H9 (cell line): ENCODE measurements at regions not wholly inside any gene's neighbourhood (a gene's known extent, or its start where the extent isn't known, plus 50 kb on each side); places are given as distances from the start of the nearest gene placed in this dataset.

Experiments
- DNase-seq: peaks from one replicate; pipeline ENCODE4 v3.0.0-alpha.2; 2017
- H2AFZ ChIP-seq: one replicate; pipeline ENCODE4 v1.6.1; 2013; ENCODE audit warnings: mild to moderate bottlenecking, low read length, control low read depth, moderate library complexity
- H2AK5ac ChIP-seq: 2 replicates; pipeline ENCODE4 v1.6.1; 2013; ENCODE audit warnings: low read length, control low read depth, mixed read lengths; ENCODE audit not compliant: insufficient read length
- H2BK120ac ChIP-seq: one replicate; pipeline ENCODE4 v1.6.1; 2013; ENCODE audit warnings: low read depth, mild to moderate bottlenecking, low read length, control low read depth, inconsistent platforms; ENCODE audit not compliant: poor library complexity, severe bottlenecking
- H2BK12ac ChIP-seq: 2 replicates; pipeline ENCODE4 v1.6.1; 2013; ENCODE audit warnings: low read length, control low read depth, mixed read lengths, low read depth; ENCODE audit not compliant: insufficient read length
- H2BK15ac ChIP-seq: 2 replicates; pipeline ENCODE4 v1.6.1; 2013; ENCODE audit warnings: low read depth, low read length, control low read depth
- H2BK20ac ChIP-seq: one replicate; pipeline ENCODE4 v1.6.1; 2013; ENCODE audit warnings: low read depth, mild to moderate bottlenecking, low read length, control low read depth, inconsistent platforms; ENCODE audit not compliant: poor library complexity, severe bottlenecking
- H2BK5ac ChIP-seq: 2 replicates; pipeline ENCODE4 v1.6.1; 2013; ENCODE audit warnings: low read length, control low read depth, mixed read lengths; ENCODE audit not compliant: insufficient read length
- H3K14ac ChIP-seq: 2 replicates; pipeline ENCODE4 v1.6.1; 2013; ENCODE audit warnings: low read length, control low read depth; ENCODE audit not compliant: insufficient read depth
- H3K18ac ChIP-seq: 2 replicates; pipeline ENCODE4 v1.6.1; 2013; ENCODE audit warnings: low read depth, mild to moderate bottlenecking, mixed read lengths, low read length, control low read depth; ENCODE audit not compliant: insufficient read length
- H3K23ac ChIP-seq: 2 replicates; pipeline ENCODE4 v1.6.1; 2013; ENCODE audit warnings: low read length, control low read depth, mixed read lengths, low read depth; ENCODE audit not compliant: insufficient read length
- H3K23me2 ChIP-seq: 2 replicates; pipeline ENCODE4 v1.6.1; 2013; ENCODE audit warnings: low read depth, mild to moderate bottlenecking, mixed read lengths, low read length, control low read depth; ENCODE audit not compliant: insufficient read length, poor library complexity, severe bottlenecking
- H3K27ac ChIP-seq: 2 replicates; pipeline ENCODE4 v1.5.1; 2013; ENCODE audit warnings: low read length, control low read depth, mixed read lengths, low read depth; ENCODE audit not compliant: insufficient read length
- H3K27me3 ChIP-seq: 2 replicates; pipeline ENCODE4 v1.6.1; 2013; ENCODE audit warnings: low read length, control low read depth, inconsistent platforms; ENCODE audit not compliant: insufficient read depth
- H3K4ac ChIP-seq: 2 replicates; pipeline ENCODE4 v1.6.1; 2013; ENCODE audit warnings: low read depth, mild to moderate bottlenecking, control low read depth, inconsistent platforms, low read length, moderate library complexity
- H3K4me1 ChIP-seq: 2 replicates; pipeline ENCODE4 v1.6.1; 2013; ENCODE audit warnings: low read length, control low read depth, inconsistent platforms; ENCODE audit not compliant: insufficient read depth
- H3K4me2 ChIP-seq: 2 replicates; pipeline ENCODE4 v1.6.1; 2013; ENCODE audit warnings: low read length, control low read depth, mixed read lengths; ENCODE audit not compliant: insufficient read length, insufficient read depth
- H3K56ac ChIP-seq: 2 replicates; pipeline ENCODE4 v1.6.1; 2013; ENCODE audit warnings: low read depth, mild to moderate bottlenecking, mixed read lengths, low read length, control low read depth; ENCODE audit not compliant: insufficient read length
- H3K79me1 ChIP-seq: 2 replicates; pipeline ENCODE4 v1.6.1; 2013; ENCODE audit warnings: low read depth, mild to moderate bottlenecking, moderate library complexity, low read length, control low read depth, inconsistent platforms; ENCODE audit not compliant: insufficient read depth, poor library complexity, severe bottlenecking
- H3K79me2 ChIP-seq: 2 replicates; pipeline ENCODE4 v1.6.1; 2013; ENCODE audit warnings: low read length, control low read depth, inconsistent platforms; ENCODE audit not compliant: insufficient read depth
- H3K9ac ChIP-seq: 2 replicates; pipeline ENCODE4 v1.6.1; 2013; ENCODE audit warnings: low read length, control low read depth, mixed read lengths; ENCODE audit not compliant: insufficient read length; ENCODE audit errors: extremely low read depth
- H3K9me3 ChIP-seq: one replicate; pipeline ENCODE4 v1.6.1; 2013; ENCODE audit warnings: low read depth, low read length, inconsistent platforms; ENCODE audit not compliant: control insufficient read depth
- H3T11ph ChIP-seq: one replicate; pipeline ENCODE4 v1.6.1; 2013; ENCODE audit warnings: mild to moderate bottlenecking, low read length, control low read depth, inconsistent platforms
- H4K20me1 ChIP-seq: one replicate; pipeline ENCODE4 v1.6.1; 2013; ENCODE audit not compliant: control insufficient read depth, insufficient read length, insufficient read depth
- H4K5ac ChIP-seq: 2 replicates; pipeline ENCODE4 v1.6.1; 2013; ENCODE audit warnings: low read depth, mild to moderate bottlenecking, mixed read lengths, low read length, control low read depth; ENCODE audit not compliant: insufficient read length
- H4K8ac ChIP-seq: replicated peaks from 2 replicates; pipeline ENCODE4 v1.6.1; 2013; ENCODE audit warnings: low read length, control low read depth, mixed read lengths, low read depth; ENCODE audit not compliant: insufficient read length
- H4K91ac ChIP-seq: 2 replicates; pipeline ENCODE4 v1.6.1; 2013; ENCODE audit warnings: low read depth, mild to moderate bottlenecking, moderate library complexity, mixed read lengths, low read length, control low read depth; ENCODE audit not compliant: insufficient read length
- H3K27ac Mint-ChIP-seq, 3 experiments: 2 replicates in 2 of 3; 3 replicates in 1 of 3; pipeline ENCODE4 v1.8.0; 2020 to 2021; ENCODE audit warnings: mixed read lengths in 3 of 3, mild to moderate bottlenecking in 1 of 3, moderate library complexity in 1 of 3
- H3K27me3 Mint-ChIP-seq: 2 replicates; pipeline ENCODE4 v1.8.0; 2021; ENCODE audit warnings: low read depth, mild to moderate bottlenecking, moderate library complexity, mixed read lengths
- H3K36me3 Mint-ChIP-seq, 3 experiments: 2 replicates in 2 of 3; 3 replicates in 1 of 3; pipeline ENCODE4 v1.8.0; 2020 to 2021; ENCODE audit warnings: low read depth in 3 of 3, mixed read lengths in 3 of 3; ENCODE audit not compliant: insufficient read depth in 1 of 3
- H3K4me1 Mint-ChIP-seq, 2 experiments: 2 replicates each; pipeline ENCODE4 v1.8.0; 2020; ENCODE audit warnings: mixed read lengths in 2 of 2
- H3K4me3 Mint-ChIP-seq, 2 experiments: 2 replicates in 1 of 2; 3 replicates in 1 of 2; pipeline ENCODE4 v1.8.0; 2020 to 2021; ENCODE audit warnings: mild to moderate bottlenecking in 2 of 2, mixed read lengths in 2 of 2, moderate library complexity in 1 of 2
- H3K9me3 Mint-ChIP-seq, 2 experiments: 2 replicates in 1 of 2; 3 replicates in 1 of 2; pipeline ENCODE4 v1.8.0; 2020; ENCODE audit warnings: mild to moderate bottlenecking in 2 of 2, mixed read lengths in 2 of 2, moderate library complexity in 1 of 2
- WGBS: extraction: QIAGEN DNeasy Blood & Tissue Kit; methylation state at CpG from one replicate; pipeline ENCODE4 v1.1.7; 2013; ENCODE audit warnings: missing lambda C conversion rate, low lambda C conversion rate, mixed read lengths; ENCODE audit not compliant: insufficient read length; ENCODE audit errors: extremely low coverage; 5-methylcytosine and 5-hydroxymethylcytosine counted together
- TF ChIP-seq, protein P1 (sequence below): fragments of 200-600 bp; sonication (generic); conservative IDR thresholded peaks from 3 replicates; pipeline ENCODE4 v1.8.0; 2021; ENCODE audit warnings: antibody characterized with exemption, mild to moderate bottlenecking

DNA sequence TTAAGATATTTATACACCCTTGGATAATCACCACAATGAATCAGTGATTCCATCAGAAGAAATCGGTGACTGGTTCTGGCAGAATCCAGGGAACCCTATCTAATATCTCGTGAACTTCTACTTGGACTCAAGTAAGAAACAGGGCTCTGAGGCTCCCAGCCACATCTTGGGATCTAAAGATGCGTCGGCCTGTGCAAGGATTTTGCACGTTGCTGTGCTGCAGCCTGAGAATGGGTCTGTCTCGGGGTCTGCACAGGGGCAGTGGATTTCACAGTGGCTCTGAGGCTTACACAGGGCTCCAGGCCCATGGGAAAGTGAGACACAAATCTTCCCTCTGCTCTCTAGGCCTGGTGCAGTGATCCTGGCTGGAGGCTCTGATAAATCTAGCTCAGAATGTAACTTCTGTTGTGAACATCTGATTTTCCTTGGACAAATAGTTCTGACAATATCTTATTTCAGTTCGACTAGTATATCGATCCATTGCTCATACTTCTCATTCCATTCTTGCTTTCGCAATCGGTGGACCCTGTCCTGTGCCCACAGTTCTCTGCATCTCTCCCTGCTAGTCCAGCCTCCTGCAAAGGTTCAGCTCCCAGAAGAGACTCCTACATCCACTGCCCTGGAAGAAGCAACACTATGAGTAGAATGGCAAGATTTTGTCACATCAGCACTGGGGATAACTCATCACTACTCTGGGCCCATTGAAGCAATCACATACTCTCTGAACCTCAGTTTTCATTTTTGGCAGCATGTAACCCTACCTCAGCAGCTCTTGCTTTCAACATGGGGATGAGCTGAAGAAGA is 105.5 kb upstream of the TOP3B start:
- H3T11ph ChIP-seq, result no peak overlapping the region
- H3K4me1 Mint-ChIP-seq, result no peaks in the 10 kb centered on the region

More for the DNA sequence above, 105.5 kb upstream of the TOP3B start:
- peaks cover 100% of the 10 kb centered on the region for H3K27me3 Mint-ChIP-seq
- Histone ChIP-seq H3K9me3 (no peaks in the 10 kb centered on the region), H3K9ac (no peak overlapping the region), H3K4me2 (no peak overlapping the region), H3K56ac (no peak overlapping the region), H4K5ac (no peak overlapping the region), H2BK5ac (no peak overlapping the region), H4K8ac (no peak overlapping the region), H3K23me2 (no peaks in the 10 kb centered on the region), H2AFZ (no peak overlapping the region), H2BK120ac (no peak overlapping the region), H3K23ac (no peak overlapping the region), H4K20me1 (no peaks in the 10 kb centered on the region), H3K18ac (no peak overlapping the region), H2BK20ac (no peak overlapping the region), H3K4me1 (no peaks in the 10 kb centered on the region), H2AK5ac (no peak overlapping the region), H3K14ac (no peak overlapping the region), H3K27me3 (peaks cover 78% of the 10 kb centered on the region), H3K27ac (no peak overlapping the region), H3K79me2 (no peaks in the 10 kb centered on the region), H4K91ac (no peak overlapping the region), H3K79me1 (no peaks in the 10 kb centered on the region), H2BK12ac (no peak overlapping the region), H2BK15ac (no peak overlapping the region), H3K4ac (no peak overlapping the region)
- H3K27ac Mint-ChIP-seq, result no peak overlapping the region
- TF ChIP-seq, protein P1, sequence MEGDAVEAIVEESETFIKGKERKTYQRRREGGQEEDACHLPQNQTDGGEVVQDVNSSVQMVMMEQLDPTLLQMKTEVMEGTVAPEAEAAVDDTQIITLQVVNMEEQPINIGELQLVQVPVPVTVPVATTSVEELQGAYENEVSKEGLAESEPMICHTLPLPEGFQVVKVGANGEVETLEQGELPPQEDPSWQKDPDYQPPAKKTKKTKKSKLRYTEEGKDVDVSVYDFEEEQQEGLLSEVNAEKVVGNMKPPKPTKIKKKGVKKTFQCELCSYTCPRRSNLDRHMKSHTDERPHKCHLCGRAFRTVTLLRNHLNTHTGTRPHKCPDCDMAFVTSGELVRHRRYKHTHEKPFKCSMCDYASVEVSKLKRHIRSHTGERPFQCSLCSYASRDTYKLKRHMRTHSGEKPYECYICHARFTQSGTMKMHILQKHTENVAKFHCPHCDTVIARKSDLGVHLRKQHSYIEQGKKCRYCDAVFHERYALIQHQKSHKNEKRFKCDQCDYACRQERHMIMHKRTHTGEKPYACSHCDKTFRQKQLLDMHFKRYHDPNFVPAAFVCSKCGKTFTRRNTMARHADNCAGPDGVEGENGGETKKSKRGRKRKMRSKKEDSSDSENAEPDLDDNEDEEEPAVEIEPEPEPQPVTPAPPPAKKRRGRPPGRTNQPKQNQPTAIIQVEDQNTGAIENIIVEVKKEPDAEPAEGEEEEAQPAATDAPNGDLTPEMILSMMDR, result no peak
- WGBS, result no CpG with 5 or more reads among the region's 10 CpGs
- no peaks in the 10 kb centered on the region for H3K36me3 Mint-ChIP-seq
- H3K4me3 Mint-ChIP-seq, result no peak overlapping the region
- no peak for DNase-seq
- no peaks in the 10 kb centered on the region for H3K9me3 Mint-ChIP-seq
